ENCODE measurements at regions not wholly inside any gene's neighbourhood (a gene's known extent, or its start where the extent isn't known, plus 50 kb on each side); places are given as distances from the start of the nearest gene placed in this dataset.

DNA sequence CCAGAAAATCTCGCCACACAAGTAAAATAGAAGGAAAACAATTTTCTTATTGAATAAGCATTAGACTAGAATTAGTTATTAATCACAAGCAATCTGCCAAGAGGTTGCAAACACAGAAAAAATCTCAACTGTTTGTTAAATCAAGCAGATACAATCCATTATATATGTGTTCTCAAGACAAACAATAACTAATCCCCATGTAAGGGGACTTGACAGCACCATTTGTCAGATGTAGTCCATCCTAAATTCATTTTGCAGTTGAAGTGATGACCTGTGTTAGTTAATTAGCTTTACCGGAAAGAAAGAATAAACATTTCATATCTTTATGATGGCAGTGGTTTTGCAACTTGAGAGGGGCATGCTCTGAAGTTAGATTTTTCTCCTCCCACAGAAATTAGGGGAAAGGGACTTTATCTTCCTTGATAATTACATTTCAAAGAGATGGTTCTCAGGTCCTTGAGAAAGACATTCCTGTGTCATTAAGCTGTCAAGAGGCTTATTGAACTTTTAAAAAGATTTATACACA lies 1588.0 kb downstream of the GRIK2 start:
- H4K5ac ChIP-seq (ENCODE audit: insufficient read length, low read depth, low read length), result no peak overlapping the region
- H2AFZ ChIP-seq (ENCODE audit: low read length), result no peak overlapping the region
- H3K14ac ChIP-seq (ENCODE audit: insufficient read length), result no peak overlapping the region
- no peaks in the 10 kb centered on the region for H4K20me1 ChIP-seq (replicated peaks in 1 of 2; ENCODE audit: control insufficient read depth in 1 of 2, insufficient read depth in 2 of 2, low read length in 2 of 2)
- WGBS, 2 experiments (ENCODE audit: extremely low coverage in 1 of 2, insufficient coverage in 1 of 2, insufficient read length in 1 of 2, insufficient replicate concordance in 2 of 2, low coverage in 1 of 2, low lambda C conversion rate in 2 of 2, missing lambda C conversion rate in 1 of 2), result 98% methylated on average over 2 of the region's 2 CpGs; no CpG with 5 or more reads in 1 of the 2 experiments
- H2BK15ac ChIP-seq (ENCODE audit: low read length), result no peak overlapping the region
- ChIA-PET CTCF (ENCODE audit: partially characterized antibody) (interaction anchor here (0.7 to 0.9 kb wide), 2 partner anchors 8 to 127 kb away, joined by 3 read pairs; no protein-coding TSS in a partner anchor), POLR2A (ENCODE audit: partially characterized antibody) (no interaction called here)
- no peak overlapping the region for H3K9ac ChIP-seq (replicated peaks in 1 of 4; ENCODE audit: extremely low read depth in 1 of 4, low read depth in 3 of 4, low read length in 3 of 4)
- no peaks in the 10 kb centered on the region for H3K27me3 ChIP-seq (replicated peaks in 1 of 4; ENCODE audit: control insufficient read depth in 3 of 4, extremely low read depth in 1 of 4, insufficient read depth in 3 of 4, low read length in 3 of 4)
- H2BK5ac ChIP-seq (ENCODE audit: low read depth, low read length), result no peak overlapping the region
- H3K56ac ChIP-seq (replicated peaks; ENCODE audit: insufficient read length, low read depth, low read length), result no peak overlapping the region
- FAIRE-seq (no peak), DNase-seq (ENCODE audit: low read depth in 1 of 2, low spot score in 2 of 2) (no peak)
- no peak overlapping the region for H3K18ac ChIP-seq (ENCODE audit: extremely low read depth, low read length)
- no peaks in the 10 kb centered on the region for H3K79me2 ChIP-seq (ENCODE audit: control insufficient read depth in 1 of 2, insufficient read depth in 2 of 2, low read length in 2 of 2)
- H2BK120ac ChIP-seq (replicated peaks; ENCODE audit: low read depth, low read length), result no peak overlapping the region
- no peak overlapping the region for H3K4me3 ChIP-seq (ENCODE audit: extremely low read depth in 1 of 4, insufficient read depth in 2 of 4, low read depth in 3 of 4, low read length in 4 of 4)
- H2AK5ac ChIP-seq (ENCODE audit: low read depth, low read length), result no peak overlapping the region
- no peak overlapping the region for H3K23ac ChIP-seq (ENCODE audit: insufficient read length)
- H2BK20ac ChIP-seq (ENCODE audit: low read length), result no peak overlapping the region
- H4K8ac ChIP-seq (ENCODE audit: extremely low read depth, insufficient read depth, low read length), result no peak overlapping the region
- no peaks in the 10 kb centered on the region for H3K9me3 ChIP-seq (ENCODE audit: insufficient read depth in 2 of 2, low read depth in 1 of 2, low read length in 1 of 2)
- H3K4me1 ChIP-seq (replicated peaks in 1 of 4; ENCODE audit: control insufficient read depth in 3 of 4, insufficient read depth in 4 of 4, low read length in 3 of 4), result 0 out of 7 replicates have a peak, but pooled peaks cover 0 to 2% (median 0%) of the 10 kb centered on the region in 4 experiments
- H3K36me3 ChIP-seq (ENCODE audit: control insufficient read depth in 2 of 4, insufficient read depth in 4 of 4, low read length in 3 of 4), result no peaks in the 10 kb centered on the region
- H4K91ac ChIP-seq (replicated peaks; ENCODE audit: insufficient read length, low read length), result no peak overlapping the region
- no peak overlapping the region for H3K4me2 ChIP-seq (ENCODE audit: insufficient read depth in 1 of 2, low read depth in 2 of 2, low read length in 2 of 2)
- H3K4ac ChIP-seq (replicated peaks; ENCODE audit: insufficient read length, low read depth, low read length), result no peak overlapping the region
- H2BK12ac ChIP-seq (ENCODE audit: low read depth, low read length), result no peak overlapping the region
- H3K79me1 ChIP-seq (ENCODE audit: low read depth, low read length), result no peaks in the 10 kb centered on the region
- H3K27ac ChIP-seq (ENCODE audit: low read depth, low read length), result no peak overlapping the region
- no peaks in the 10 kb centered on the region; the same call in 1 of the 2 replicates for H3K23me2 ChIP-seq (ENCODE audit: low read depth, low read length)
- TF ChIP-seq ASH2L (IDR thresholded peaks at IDR 0.05; ENCODE audit: low read length) (no peak), CREB1 (IDR thresholded peaks at IDR 0.05) (no peak), CHD2 (IDR thresholded peaks at IDR 0.05; ENCODE audit: low read length) (no peak), GABPA (IDR thresholded peaks at IDR 0.05; ENCODE audit: borderline replicate concordance, insufficient read depth, low read length) (no peak), POLR2AphosphoS5 (IDR thresholded peaks at IDR 0.05; ENCODE audit: low read depth, low read length) (no peak), BCL11A (IDR thresholded peaks at IDR 0.05; ENCODE audit: low read depth in 2 of 2, low read length in 2 of 2) (no peak), TCF12 (IDR thresholded peaks at IDR 0.05; ENCODE audit: low read depth, low read length) (no peak)

Measured in H1 (cell line).